Pancreas (tissue), 10 donors: ENCODE measurements at regions not wholly inside any gene's neighbourhood (a gene's known extent, or its start where the extent isn't known, plus 50 kb on each side); places are given as distances from the start of the nearest gene placed in this dataset.

ENCODE experiments used
- ATAC-seq, 4 donors: fragments of 200-7000 bp; cut with Tn5 transposase; one replicate each; pipeline versions ENCODE4 v1.8.0 to v1.9.1; 2020; ENCODE audit warnings: mild to moderate bottlenecking in 4 of 4, moderate library complexity in 4 of 4
- DNase-seq, 6 donors: peaks; one replicate each; pipeline ENCODE4 v3.0.0-alpha.2; 2020
- FAIRE-seq: peaks from 2 replicates; lab custom pipeline; 2012; peaks lifted over from hg19 to GRCh38; lab: Jason Lieb, UNC
- H3K27ac ChIP-seq, 4 donors: fragments of 200-600 bp; sonication (generic); 1 replicate in 3 of 4; 2 replicates in 1 of 4; pipeline versions ENCODE4 v1.5.0 to v1.8.0; 2020
- H3K27me3 ChIP-seq, 4 donors: fragments of 200-600 bp; one replicate each; pipeline ENCODE4 v1.8.0; 2021
- H3K36me3 ChIP-seq, 3 donors: fragments of 200-600 bp; sonication (generic) in 1 of 3; one replicate each; pipeline versions ENCODE4 v1.5.0 to v1.8.0; 2020 to 2021
- H3K4me1 ChIP-seq, 3 donors: fragments of 200-600 bp; one replicate each; pipeline ENCODE4 v1.8.0; 2021
- H3K4me3 ChIP-seq, 4 donors: fragments of 200-600 bp; sonication (generic) in 2 of 4; one replicate each; pipeline versions ENCODE4 v1.5.0 to v1.8.0; 2020 to 2021
- H3K9me3 ChIP-seq, 4 donors: fragments of 200-600 bp; one replicate each; pipeline ENCODE4 v1.8.0; 2021
- CTCF ChIP-seq, 4 donors: fragments of 200-600 bp; sonication (generic) in 3 of 4; IDR thresholded peaks; one replicate each; pipeline versions ENCODE4 v1.5.0 to v1.8.0; 2021; ENCODE audit warnings: antibody characterized with exemption in 4 of 4
- WGBS, 2 donors: extraction: QIAGEN DNeasy Blood & Tissue Kit; methylation state at CpG; one replicate each; pipeline ENCODE4 v1.1.7; 2013; 5-methylcytosine and 5-hydroxymethylcytosine counted together
- intact Hi-C, 3 donors: fragments of 100-400 bp; cut with DNase I; formaldehyde crosslinking; loops; one replicate each; pipeline versions ENCODE4 v1.11.1 to v1.14.2; 2022
- donor health status: healthy with polysubstance abuse.
- donor health status: DM: no; HTN: no; CAD: no; lungs with moderate emphysema.
- donor health status: DM: no; HTN: no; CAD: no.
- donor health status: control.
- donor health status: control.
- donor health status: Bipolar disorder and iron deficiency.
- donor health status: DM: yes; HTN: yes; CAD: no.
- donor health status: DM: no; HTN: no; CAD: no.
- donor health status: DM: no; HTN: no; CAD: no.
- donor health status: DM: yes; HTN: yes; CAD: no.

GRCh38 chr2:59029058-59029457 is 787.9 kb upstream of the FANCL start:
- FAIRE-seq (no peak), DNase-seq (peak in 2 of 6 donors; percentile 16 to 29), ATAC-seq (peak in 2 of 4 donors; percentile 71)
- Histone ChIP-seq H3K4me3 (no peak overlapping the region), H3K9me3 (no peaks in the 10 kb centered on the region), H3K36me3 (no peaks in the 10 kb centered on the region), H3K4me1 (no peaks in the 10 kb centered on the region), H3K27me3 (no peaks in the 10 kb centered on the region), H3K27ac (no peak overlapping the region)
- intact Hi-C loops = no loop called here
- TF ChIP-seq CTCF (IDR thresholded peaks at IDR 0.05) = no peak
- WGBS, 2 donors = 31 to 57% methylated on average over 6 of the region's 6 CpGs

- H3K9me3 ChIP-seq = no peaks in the 10 kb centered on the region
- FAIRE-seq (no peak), DNase-seq (no peak), ATAC-seq (no peak)
- 75 to 79% methylated on average over 4 of the region's 4 CpGs for WGBS, 2 donors
- no peaks in the 10 kb centered on the region for H3K36me3 ChIP-seq
- H3K27me3 ChIP-seq = no peaks in the 10 kb centered on the region
- H3K4me1 ChIP-seq = no peaks in the 10 kb centered on the region
- intact Hi-C loops = no loop called here
- TF ChIP-seq CTCF (IDR thresholded peaks at IDR 0.05) = no peak
- H3K4me3 ChIP-seq = no peak overlapping the region
- no peak overlapping the region for H3K27ac ChIP-seq
Measured at GRCh38 chr2:59027320-59027719, 786.2 kb upstream of the FANCL start.

- peak in 4 of 6 donors; percentile 20 to 75 (median 30) for DNase-seq
- WGBS, 2 donors = 54 to 64% methylated on average over 5 of the region's 5 CpGs
- no peaks in the 10 kb centered on the region for H3K27me3 ChIP-seq
- peak in 3 of 4 donors; percentile 39 to 53 (median 41) for TF ChIP-seq CTCF (IDR thresholded peaks at IDR 0.05)
- H3K9me3 ChIP-seq = no peaks in the 10 kb centered on the region
- H3K27ac ChIP-seq = no peak overlapping the region
- intact Hi-C loops = no loop called here
- no peak overlapping the region for H3K4me3 ChIP-seq
- no peaks in the 10 kb centered on the region for H3K36me3 ChIP-seq
- H3K4me1 ChIP-seq = no peaks in the 10 kb centered on the region
- no peak for FAIRE-seq
- peak in 3 of 4 donors; percentile 67 to 78 (median 67) for ATAC-seq
Measured at GRCh38 chr2:59025157-59025757, 784.1 kb upstream of the FANCL start.

GRCh38 chr2:59021786-59022185 is 780.7 kb upstream of the FANCL start:
- intact Hi-C loops = no loop called here
- FAIRE-seq = no peak
- ATAC-seq = no peak
- H3K9me3 ChIP-seq = no peaks in the 10 kb centered on the region
- no peaks in the 10 kb centered on the region for H3K4me1 ChIP-seq
- H3K36me3 ChIP-seq = no peaks in the 10 kb centered on the region
- DNase-seq = no peak
- WGBS, 2 donors = 69 to 82% methylated on average over 1 of the region's 1 CpG
- H3K27me3 ChIP-seq = no peaks in the 10 kb centered on the region
- H3K4me3 ChIP-seq = no peak overlapping the region
- H3K27ac ChIP-seq = no peak overlapping the region
- no peak for TF ChIP-seq CTCF (IDR thresholded peaks at IDR 0.05)

GRCh38 chr2:59019566-59020159 is 778.5 kb upstream of the FANCL start:
- FAIRE-seq (no peak), DNase-seq (no peak), ATAC-seq (no peak)
- Histone ChIP-seq H3K27me3 (no peaks in the 10 kb centered on the region), H3K4me3 (no peak overlapping the region), H3K4me1 (no peaks in the 10 kb centered on the region), H3K36me3 (no peaks in the 10 kb centered on the region), H3K27ac (no peak overlapping the region), H3K9me3 (no peaks in the 10 kb centered on the region)
- WGBS, 2 donors = 66 to 85% methylated on average over 7 of the region's 7 CpGs
- intact Hi-C loops = no loop called here
- no peak for TF ChIP-seq CTCF (IDR thresholded peaks at IDR 0.05)
